Activated B cell treated with CpG ODN at 0.5 μM for 24 hours (primary cell): ENCODE measurements at regions not wholly inside any gene's neighbourhood (a gene's known extent, or its start where the extent isn't known, plus 50 kb on each side); places are given as distances from the start of the nearest gene placed in this dataset.
A peak's percentile ranks its signal among the peaks of the same experiment; 100 is the strongest.

Experiments
- ATAC-seq: fragments of 200-7000 bp; cut with Tn5 transposase; one replicate; pipeline ENCODE4 v1.10.0; 2021; ENCODE audit warnings: low read depth, mild to moderate bottlenecking, moderate library complexity
- CTCF ChIA-PET: fragments of 350-600 bp; sonication (Branson Sonifier 250); formaldehyde crosslinking; loops from one replicate; lab custom pipeline; 2021; ENCODE audit warnings: antibody characterized with exemption; lab: Charles Lee
- POLR2A ChIA-PET: fragments of 350-600 bp; sonication (Branson Sonifier 250); formaldehyde crosslinking; loops from one replicate; lab custom pipeline; 2021; ENCODE audit warnings: antibody characterized with exemption; lab: Charles Lee
- DNase-seq: peaks from one replicate; pipeline ENCODE4 v3.0.0; 2022
- H3K27ac Mint-ChIP-seq: one replicate; pipeline ENCODE4 v1.8.0; 2020; ENCODE audit warnings: mixed read lengths
- H3K27me3 Mint-ChIP-seq: one replicate; pipeline ENCODE4 v1.8.0; 2021; ENCODE audit warnings: mixed read lengths
- H3K36me3 Mint-ChIP-seq: one replicate; pipeline ENCODE4 v1.8.0; 2021; ENCODE audit warnings: low read depth, mixed read lengths
- H3K4me1 Mint-ChIP-seq: one replicate; pipeline ENCODE4 v1.8.0; 2021; ENCODE audit warnings: mixed read lengths
- H3K4me3 Mint-ChIP-seq: one replicate; pipeline ENCODE4 v1.8.0; 2020; ENCODE audit warnings: mild to moderate bottlenecking, mixed read lengths
- H3K9me3 Mint-ChIP-seq: one replicate; pipeline ENCODE4 v1.8.0; 2020; ENCODE audit warnings: mixed read lengths
- intact Hi-C: fragments of 100-400 bp; cut with micrococcal nuclease; formaldehyde crosslinking; loops from one replicate; pipeline ENCODE4 v1.15.1; 2024
- TF ChIP-seq, protein P1 (sequence below): fragments of 200-600 bp; IDR thresholded peaks from one replicate; pipeline ENCODE4 v1.8.0; 2022; ENCODE audit warnings: antibody characterized with exemption, mild to moderate bottlenecking

- no peak for ATAC-seq
- no peaks in the 10 kb centered on the region for H3K36me3 Mint-ChIP-seq
- no peaks in the 10 kb centered on the region for H3K4me1 Mint-ChIP-seq
Observed at GRCh38 chr5:123743990-123744583, 232.1 kb downstream of the CSNK1G3 start.

DNA sequence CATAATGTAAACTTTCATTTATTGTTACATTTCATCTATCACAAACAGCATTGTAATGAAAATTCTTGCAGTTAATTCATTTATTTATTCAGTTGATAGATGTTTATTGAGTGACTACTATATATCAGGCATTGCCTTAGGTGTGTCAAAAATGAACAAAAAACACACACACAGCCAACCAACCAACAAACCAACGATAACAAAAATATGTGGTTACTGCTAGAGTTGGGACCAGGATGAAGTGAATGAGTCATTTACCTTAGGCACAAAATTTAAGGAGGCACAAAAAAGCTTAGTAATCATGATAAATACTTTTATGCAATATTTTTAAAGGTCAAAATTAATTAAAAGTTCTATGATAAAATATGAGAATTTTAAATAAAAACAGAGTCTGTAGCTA, 223.4 kb downstream of the CSNK1G3 start:
- ATAC-seq (no peak), DNase-seq (no peak)
- Mint-ChIP-seq H3K4me3 (no peak overlapping the region), H3K9me3 (peaks cover 24% of the 10 kb centered on the region), H3K36me3 (no peaks in the 10 kb centered on the region), H3K27me3 (no peaks in the 10 kb centered on the region), H3K27ac (no peak overlapping the region), H3K4me1 (no peaks in the 10 kb centered on the region)
- POLR2A ChIA-PET = no interaction called here
- intact Hi-C loops = no loop called here
- TF ChIP-seq, protein P1, sequence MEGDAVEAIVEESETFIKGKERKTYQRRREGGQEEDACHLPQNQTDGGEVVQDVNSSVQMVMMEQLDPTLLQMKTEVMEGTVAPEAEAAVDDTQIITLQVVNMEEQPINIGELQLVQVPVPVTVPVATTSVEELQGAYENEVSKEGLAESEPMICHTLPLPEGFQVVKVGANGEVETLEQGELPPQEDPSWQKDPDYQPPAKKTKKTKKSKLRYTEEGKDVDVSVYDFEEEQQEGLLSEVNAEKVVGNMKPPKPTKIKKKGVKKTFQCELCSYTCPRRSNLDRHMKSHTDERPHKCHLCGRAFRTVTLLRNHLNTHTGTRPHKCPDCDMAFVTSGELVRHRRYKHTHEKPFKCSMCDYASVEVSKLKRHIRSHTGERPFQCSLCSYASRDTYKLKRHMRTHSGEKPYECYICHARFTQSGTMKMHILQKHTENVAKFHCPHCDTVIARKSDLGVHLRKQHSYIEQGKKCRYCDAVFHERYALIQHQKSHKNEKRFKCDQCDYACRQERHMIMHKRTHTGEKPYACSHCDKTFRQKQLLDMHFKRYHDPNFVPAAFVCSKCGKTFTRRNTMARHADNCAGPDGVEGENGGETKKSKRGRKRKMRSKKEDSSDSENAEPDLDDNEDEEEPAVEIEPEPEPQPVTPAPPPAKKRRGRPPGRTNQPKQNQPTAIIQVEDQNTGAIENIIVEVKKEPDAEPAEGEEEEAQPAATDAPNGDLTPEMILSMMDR = no peak
- CTCF ChIA-PET = no interaction called here

More at GRCh38 chr5:123743990-123744583, 232.1 kb downstream of the CSNK1G3 start:
- POLR2A ChIA-PET = no interaction called here
- Mint-ChIP-seq H3K9me3 (no peaks in the 10 kb centered on the region), H3K27me3 (no peaks in the 10 kb centered on the region), H3K4me3 (no peak overlapping the region), H3K27ac (no peak overlapping the region)
- CTCF ChIA-PET = no interaction called here
- DNase-seq = no peak
- TF ChIP-seq, protein P1 = no peak
- intact Hi-C loops = no loop called here

GRCh38 chr5:123732257-123732656, 220.3 kb downstream of the CSNK1G3 start:
- H3K4me1 Mint-ChIP-seq = no peaks in the 10 kb centered on the region
- POLR2A ChIA-PET = no interaction called here
- TF ChIP-seq, protein P1 = no peak
- no peak overlapping the region for H3K27ac Mint-ChIP-seq
- no peaks in the 10 kb centered on the region for H3K36me3 Mint-ChIP-seq
- H3K4me3 Mint-ChIP-seq = no peak overlapping the region
- intact Hi-C loops = no loop called here
- H3K27me3 Mint-ChIP-seq = no peaks in the 10 kb centered on the region
- DNase-seq (no peak), ATAC-seq (no peak)
- CTCF ChIA-PET = no interaction called here
- H3K9me3 Mint-ChIP-seq = peaks cover 37% of the 10 kb centered on the region

- DNase-seq (no peak), ATAC-seq (no peak)
- H3K27ac Mint-ChIP-seq = no peak overlapping the region
- H3K4me3 Mint-ChIP-seq = no peak overlapping the region
- no peaks in the 10 kb centered on the region for H3K36me3 Mint-ChIP-seq
- POLR2A ChIA-PET = no interaction called here
- TF ChIP-seq, protein P1 = no peak
- H3K27me3 Mint-ChIP-seq = peaks cover 2% of the 10 kb centered on the region
- CTCF ChIA-PET = no interaction called here
- H3K9me3 Mint-ChIP-seq = peaks cover 4% of the 10 kb centered on the region
- intact Hi-C loops = no loop called here
- no peaks in the 10 kb centered on the region for H3K4me1 Mint-ChIP-seq
Observed at GRCh38 chr5:123722451-123722850, 210.5 kb downstream of the CSNK1G3 start.

DNA sequence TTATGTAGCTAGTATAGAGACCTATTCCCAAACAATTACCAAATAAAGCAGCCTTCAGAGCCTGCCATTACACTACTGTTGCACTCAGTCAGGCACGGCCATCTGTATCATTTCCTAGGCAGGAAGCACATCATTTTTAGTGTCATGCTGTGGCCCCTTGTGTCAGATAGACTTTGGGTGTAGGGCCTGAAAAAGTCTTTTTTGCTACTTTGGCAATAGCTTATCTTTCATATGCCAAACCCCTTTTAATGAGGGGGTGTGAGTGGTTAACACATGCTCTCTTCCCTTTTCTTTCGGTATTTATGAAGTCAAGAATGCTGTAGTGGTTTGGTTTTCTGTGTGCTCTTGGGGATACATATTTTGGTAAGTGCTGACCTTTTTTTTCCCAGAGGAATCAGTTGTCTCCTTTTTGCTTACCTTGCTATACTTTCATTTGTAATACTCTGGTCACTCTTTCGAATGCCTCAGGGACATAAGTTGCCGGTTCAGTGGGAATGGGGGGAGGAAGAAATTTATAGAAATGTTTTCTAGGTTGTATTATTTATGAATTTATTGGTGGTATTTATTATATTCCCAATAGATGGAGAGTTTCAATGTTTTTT, 209.8 kb downstream of the CSNK1G3 start:
- intact Hi-C loops = no loop called here
- H3K4me3 Mint-ChIP-seq = peak overlapping the region; percentile 33
- H3K27ac Mint-ChIP-seq = no peak overlapping the region
- TF ChIP-seq, protein P1 = no peak
- peaks cover 2% of the 10 kb centered on the region for H3K27me3 Mint-ChIP-seq
- DNase-seq (no peak), ATAC-seq (no peak)
- ChIA-PET CTCF (no interaction called here), POLR2A (no interaction called here)
- no peaks in the 10 kb centered on the region for H3K4me1 Mint-ChIP-seq
- H3K36me3 Mint-ChIP-seq = no peaks in the 10 kb centered on the region
- H3K9me3 Mint-ChIP-seq = peaks cover 4% of the 10 kb centered on the region
